H1 (cell line): ENCODE measurements at regions not wholly inside any gene's neighbourhood (a gene's known extent, or its start where the extent isn't known, plus 50 kb on each side); places are given as distances from the start of the nearest gene placed in this dataset.

Experiments used
- CTCF ChIA-PET: fragments of 300-600 bp; sonication (Branson Sonifier 250); formaldehyde crosslinking; loops from one replicate; lab custom pipeline; 2021; ENCODE audit not compliant: partially characterized antibody; lab: Charles Lee
- POLR2A ChIA-PET: fragments of 300-600 bp; sonication (Branson Sonifier 250); formaldehyde crosslinking; loops from one replicate; lab custom pipeline; 2021; ENCODE audit warnings: inconsistent platforms; ENCODE audit not compliant: partially characterized antibody; lab: Charles Lee
- DNase-seq, 2 experiments: peaks; one replicate each; pipeline versions ENCODE4 v3.0.0 to v3.0.0-alpha.2; 2010 to 2022; ENCODE audit warnings: low spot score in 2 of 2, low read depth in 1 of 2, mixed read lengths in 1 of 2
- FAIRE-seq: peaks from 2 replicates; lab custom pipeline; 2011; peaks lifted over from hg19 to GRCh38; lab: Jason Lieb, UNC
- H2AFZ ChIP-seq: 2 replicates; pipeline ENCODE4 v1.8.1; 2012; ENCODE audit warnings: low read length, inconsistent platforms
- H2AK5ac ChIP-seq: 2 replicates; pipeline ENCODE4 v1.6.1; 2013; ENCODE audit warnings: low read depth, low read length
- H2BK120ac ChIP-seq: replicated peaks from 2 replicates; pipeline ENCODE3; 2013; ENCODE audit warnings: low read depth, low read length, inconsistent platforms
- H2BK12ac ChIP-seq: 2 replicates; pipeline ENCODE4 v1.6.1; 2013; ENCODE audit warnings: low read depth, low read length
- H2BK15ac ChIP-seq: 2 replicates; pipeline ENCODE4 v1.6.1; 2013; ENCODE audit warnings: low read length
- H2BK20ac ChIP-seq: 2 replicates; pipeline ENCODE4 v1.6.1; 2013; ENCODE audit warnings: low read length
- H2BK5ac ChIP-seq: 2 replicates; pipeline ENCODE4 v1.6.1; 2013; ENCODE audit warnings: low read depth, low read length
- H3K14ac ChIP-seq: 2 replicates; pipeline ENCODE4 v1.6.1; 2013; ENCODE audit warnings: inconsistent platforms; ENCODE audit not compliant: insufficient read length
- H3K18ac ChIP-seq: 2 replicates; pipeline ENCODE4 v1.6.1; 2013; ENCODE audit warnings: low read length; ENCODE audit errors: extremely low read depth
- H3K23ac ChIP-seq: 2 replicates; pipeline ENCODE4 v1.6.1; 2013; ENCODE audit warnings: inconsistent platforms; ENCODE audit not compliant: insufficient read length
- H3K23me2 ChIP-seq: 2 replicates; pipeline ENCODE4 v1.6.1; 2013; ENCODE audit warnings: low read depth, low read length
- H3K27ac ChIP-seq: 2 replicates; pipeline ENCODE4 v1.6.1; 2011; ENCODE audit warnings: low read depth, low read length, inconsistent platforms
- H3K27me3 ChIP-seq, 4 experiments: replicated peaks in 1 of 4; 1 replicate in 1 of 4; 2 replicates in 3 of 4; pipeline versions ENCODE4 v1.6.1 to v1.8.1; 2011 to 2013; ENCODE audit warnings: low read length in 3 of 4, mild to moderate bottlenecking in 3 of 4, inconsistent platforms in 2 of 4, mixed read lengths in 2 of 4, moderate library complexity in 1 of 4; ENCODE audit not compliant: control insufficient read depth in 3 of 4, insufficient read depth in 3 of 4; ENCODE audit errors: extremely low read depth in 1 of 4
- H3K36me3 ChIP-seq, 4 experiments: 2 replicates each; pipeline versions ENCODE4 v1.6.1 to v1.8.1; 2011 to 2013; ENCODE audit warnings: mild to moderate bottlenecking in 4 of 4, low read length in 3 of 4, moderate library complexity in 2 of 4, control low read depth in 1 of 4, inconsistent platforms in 1 of 4; ENCODE audit not compliant: insufficient read depth in 4 of 4, control insufficient read depth in 2 of 4
- H3K4ac ChIP-seq: replicated peaks from 2 replicates; pipeline ENCODE3; 2013; ENCODE audit warnings: low read length, low read depth, mixed read lengths, inconsistent platforms; ENCODE audit not compliant: insufficient read length
- H3K4me1 ChIP-seq, 4 experiments: replicated peaks in 1 of 4; 1 replicate in 1 of 4; 2 replicates in 3 of 4; pipeline versions ENCODE4 v1.6.1 to v1.8.1; 2011 to 2013; ENCODE audit warnings: low read length in 3 of 4, inconsistent platforms in 2 of 4, mixed read lengths in 1 of 4; ENCODE audit not compliant: insufficient read depth in 4 of 4, control insufficient read depth in 3 of 4
- H3K4me2 ChIP-seq, 2 experiments: 2 replicates each; pipeline versions ENCODE4 v1.6.1 to v1.8.1; 2011 to 2013; ENCODE audit warnings: low read depth in 2 of 2, low read length in 2 of 2, control low read depth in 1 of 2, inconsistent platforms in 1 of 2, mild to moderate bottlenecking in 1 of 2; ENCODE audit not compliant: insufficient read depth in 1 of 2
- H3K4me3 ChIP-seq, 4 experiments: fragments of 200-600, 300-600 bp in 1 of 4; sonication (generic), shearing (Covaris generic), sonication (Bioruptor Twin) in 1 of 4; 2 replicates each; pipeline versions ENCODE4 v1.5.1 to v1.8.1; 2011 to 2016; ENCODE audit warnings: low read length in 4 of 4, low read depth in 3 of 4, control low read depth in 2 of 4, inconsistent platforms in 2 of 4, mild to moderate bottlenecking in 2 of 4, mixed read lengths in 1 of 4, moderate library complexity in 1 of 4; ENCODE audit not compliant: insufficient read depth in 2 of 4; ENCODE audit errors: extremely low read depth in 1 of 4
- H3K56ac ChIP-seq: replicated peaks from 2 replicates; pipeline ENCODE3; 2013; ENCODE audit warnings: low read depth, mild to moderate bottlenecking, mixed read lengths, low read length, inconsistent platforms; ENCODE audit not compliant: insufficient read length
- H3K79me1 ChIP-seq: 2 replicates; pipeline ENCODE4 v1.6.1; 2013; ENCODE audit warnings: low read depth, low read length, control low read depth
- H3K79me2 ChIP-seq, 2 experiments: 2 replicates each; pipeline versions ENCODE4 v1.6.1 to v1.8.1; 2012 to 2013; ENCODE audit warnings: low read length in 2 of 2, mild to moderate bottlenecking in 2 of 2, inconsistent platforms in 1 of 2; ENCODE audit not compliant: insufficient read depth in 2 of 2, control insufficient read depth in 1 of 2
- H3K9ac ChIP-seq, 4 experiments: replicated peaks in 1 of 4; 1 replicate in 1 of 4; 2 replicates in 3 of 4; pipeline versions ENCODE4 v1.6.1 to v1.8.1; 2011 to 2013; ENCODE audit warnings: low read depth in 3 of 4, low read length in 3 of 4, control low read depth in 2 of 4, mild to moderate bottlenecking in 2 of 4, moderate library complexity in 2 of 4, inconsistent platforms in 1 of 4; ENCODE audit errors: extremely low read depth in 1 of 4
- H3K9me3 ChIP-seq, 2 experiments: 2 replicates each; pipeline versions ENCODE4 v1.6.1 to v1.8.1; 2012 to 2013; ENCODE audit warnings: mild to moderate bottlenecking in 2 of 2, moderate library complexity in 2 of 2, control low read depth in 1 of 2, inconsistent platforms in 1 of 2, low read depth in 1 of 2, low read length in 1 of 2, mixed read lengths in 1 of 2; ENCODE audit not compliant: insufficient read depth in 2 of 2
- H4K20me1 ChIP-seq, 2 experiments: replicated peaks in 1 of 2; 2 replicates each; pipeline versions ENCODE3 to v1.8.1; 2011 to 2013; ENCODE audit warnings: inconsistent platforms in 2 of 2, low read length in 2 of 2, mild to moderate bottlenecking in 1 of 2; ENCODE audit not compliant: insufficient read depth in 2 of 2, control insufficient read depth in 1 of 2
- H4K5ac ChIP-seq: 2 replicates; pipeline ENCODE4 v1.6.1; 2013; ENCODE audit warnings: low read length, low read depth, mixed read lengths, inconsistent platforms; ENCODE audit not compliant: insufficient read length
- H4K8ac ChIP-seq: 2 replicates; pipeline ENCODE4 v1.8.0; 2013; ENCODE audit warnings: mild to moderate bottlenecking, moderate library complexity, low read length, inconsistent platforms; ENCODE audit not compliant: insufficient read depth; ENCODE audit errors: extremely low read depth
- H4K91ac ChIP-seq: replicated peaks from 2 replicates; pipeline ENCODE3; 2013; ENCODE audit warnings: low read length, mixed read lengths, inconsistent platforms; ENCODE audit not compliant: insufficient read length
- CHD7 ChIP-seq: fragments of 300-600 bp; sonication (generic); IDR thresholded peaks from 2 replicates; pipeline ENCODE4 v1.7.1; 2012; ENCODE audit warnings: low read length, moderate library complexity, mild to moderate bottlenecking, inconsistent platforms; ENCODE audit not compliant: insufficient replicate concordance
- WGBS, 2 experiments: shearing (Covaris generic) in 1 of 2; methylation state at CpG; one replicate each; pipeline versions ENCODE4 v1.1.6 to v1.1.7; 2013 to 2015; ENCODE audit warnings: low lambda C conversion rate in 2 of 2, mixed read lengths in 2 of 2, inconsistent platforms in 1 of 2, low coverage in 1 of 2, missing lambda C conversion rate in 1 of 2; ENCODE audit not compliant: insufficient replicate concordance in 2 of 2, insufficient coverage in 1 of 2, insufficient read length in 1 of 2; ENCODE audit errors: extremely low coverage in 1 of 2, missing lambda C conversion rate in 1 of 2; 5-methylcytosine and 5-hydroxymethylcytosine counted together

- CTCF ChIA-PET: no interaction called here
- no peak for TF ChIP-seq CHD7
These were observed 195.5 kb upstream of the FOXA2 start for GRCh38 chr20:22779878-22780277.

More at GRCh38 chr20:22779878-22780277, 195.5 kb upstream of the FOXA2 start:
- Histone ChIP-seq H3K9me3 (peaks cover 0 to 7% of the 10 kb centered on the region in 2 experiments; a peak in 2 of 4 replicates), H3K23me2 (no peaks in the 10 kb centered on the region), H3K14ac (no peak overlapping the region), H4K5ac (no peak overlapping the region), H3K18ac (no peak overlapping the region), H2BK12ac (no peak overlapping the region), H3K56ac (no peak overlapping the region), H2BK20ac (no peak overlapping the region), H3K4me1 (no peaks in the 10 kb centered on the region), H4K20me1 (no peaks in the 10 kb centered on the region), H2BK5ac (no peak overlapping the region), H4K91ac (no peak overlapping the region), H3K79me2 (no peaks in the 10 kb centered on the region), H2AK5ac (no peak overlapping the region), H3K4me3 (no peak overlapping the region), H3K9ac (no peak overlapping the region), H3K79me1 (no peaks in the 10 kb centered on the region), H2BK120ac (no peak overlapping the region), H3K36me3 (no peaks in the 10 kb centered on the region), H2AFZ (no peak overlapping the region), H3K4ac (no peak overlapping the region), H3K23ac (no peak overlapping the region), H3K27me3 (no peaks in the 10 kb centered on the region), H3K27ac (no peak overlapping the region), H4K8ac (no peak overlapping the region), H3K4me2 (no peak overlapping the region), H2BK15ac (no peak overlapping the region)
- 93% methylated on average over 2 of the region's 2 CpGs; no CpG with 5 or more reads in 1 of the 2 experiments for whole genome bisulfite sequencing, 2 experiments
- POLR2A ChIA-PET: no interaction called here
- no peak for DNase-seq
- no peak for FAIRE-seq
